ENCODE measurements at regions not wholly inside any gene's neighbourhood (a gene's known extent, or its start where the extent isn't known, plus 50 kb on each side); places are given as distances from the start of the nearest gene placed in this dataset.

DNA sequence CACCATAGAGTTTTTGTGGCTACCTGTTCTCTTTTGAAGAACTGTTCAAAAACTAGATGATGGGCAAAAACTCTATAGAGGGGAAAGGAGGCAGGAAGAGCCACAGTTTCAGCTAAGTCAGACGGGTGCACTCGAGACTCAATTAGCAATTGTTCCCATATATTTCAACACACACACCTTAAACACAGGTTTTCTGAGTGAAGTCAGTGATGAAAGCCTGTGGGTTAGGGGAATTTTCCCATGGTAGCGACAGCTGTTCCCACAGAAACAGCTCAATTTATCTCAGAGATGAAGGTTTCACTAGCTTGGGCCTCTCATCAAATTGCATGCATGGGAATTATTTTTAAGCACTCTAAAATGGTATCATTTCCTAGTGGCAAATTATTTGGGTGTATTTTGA is 143.4 kb downstream of the ZIC5 start:
- H3K36me3 ChIP-seq, result no peaks in the 10 kb centered on the region
- no peaks in the 10 kb centered on the region for H3K4me1 ChIP-seq
- H3K9me3 ChIP-seq, result no peaks in the 10 kb centered on the region
- H3K27me3 ChIP-seq, result no peaks in the 10 kb centered on the region
- no peak overlapping the region for H3K4me3 ChIP-seq
- H3K27ac ChIP-seq, result no peak overlapping the region
- TF ChIP-seq, protein P1, sequence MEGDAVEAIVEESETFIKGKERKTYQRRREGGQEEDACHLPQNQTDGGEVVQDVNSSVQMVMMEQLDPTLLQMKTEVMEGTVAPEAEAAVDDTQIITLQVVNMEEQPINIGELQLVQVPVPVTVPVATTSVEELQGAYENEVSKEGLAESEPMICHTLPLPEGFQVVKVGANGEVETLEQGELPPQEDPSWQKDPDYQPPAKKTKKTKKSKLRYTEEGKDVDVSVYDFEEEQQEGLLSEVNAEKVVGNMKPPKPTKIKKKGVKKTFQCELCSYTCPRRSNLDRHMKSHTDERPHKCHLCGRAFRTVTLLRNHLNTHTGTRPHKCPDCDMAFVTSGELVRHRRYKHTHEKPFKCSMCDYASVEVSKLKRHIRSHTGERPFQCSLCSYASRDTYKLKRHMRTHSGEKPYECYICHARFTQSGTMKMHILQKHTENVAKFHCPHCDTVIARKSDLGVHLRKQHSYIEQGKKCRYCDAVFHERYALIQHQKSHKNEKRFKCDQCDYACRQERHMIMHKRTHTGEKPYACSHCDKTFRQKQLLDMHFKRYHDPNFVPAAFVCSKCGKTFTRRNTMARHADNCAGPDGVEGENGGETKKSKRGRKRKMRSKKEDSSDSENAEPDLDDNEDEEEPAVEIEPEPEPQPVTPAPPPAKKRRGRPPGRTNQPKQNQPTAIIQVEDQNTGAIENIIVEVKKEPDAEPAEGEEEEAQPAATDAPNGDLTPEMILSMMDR (IDR thresholded peaks at IDR 0.05), result no peak
- TF ChIP-seq POLR2A (IDR thresholded peaks at IDR 0.05), result no peak
- DNase-seq, result no peak

DNA sequence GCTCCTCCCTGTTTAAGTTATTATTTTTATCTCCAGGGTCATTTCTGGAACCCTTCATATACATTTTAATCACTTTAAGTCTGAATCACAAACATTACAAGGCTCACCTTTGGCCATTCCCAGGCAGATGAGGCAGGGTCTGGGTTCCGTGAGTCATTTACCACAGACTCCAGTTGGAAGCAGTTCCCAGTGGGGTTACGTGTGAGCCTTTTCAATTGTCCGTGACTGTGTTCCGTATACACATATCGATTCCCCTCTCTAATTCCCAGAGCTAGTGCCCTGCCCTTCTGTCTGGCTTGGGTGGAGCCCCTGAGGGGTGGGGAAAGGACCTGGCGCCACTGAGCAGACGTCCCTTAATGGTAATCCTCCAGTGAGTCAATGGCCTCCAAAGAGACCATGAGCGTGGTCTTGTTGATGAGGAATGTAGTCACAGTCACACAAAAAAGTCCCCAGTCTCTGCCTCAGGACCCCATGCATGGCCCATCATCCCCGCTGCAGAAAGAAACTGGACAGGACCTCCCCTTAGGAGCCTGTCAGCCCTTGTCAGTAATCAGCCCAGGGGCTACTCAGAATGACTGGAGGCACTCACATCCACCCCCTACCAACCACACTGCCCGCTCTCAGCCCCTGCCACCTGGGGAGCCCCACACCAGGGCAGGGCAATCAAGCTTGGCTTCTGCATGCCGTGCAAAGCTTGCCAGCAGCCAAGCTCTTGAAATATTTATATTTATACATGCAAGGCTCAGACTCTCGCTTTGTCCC is 144.4 kb downstream of the ZIC5 start:
- no peak overlapping the region for H3K4me3 ChIP-seq
- H3K27ac ChIP-seq, result no peak overlapping the region
- H3K36me3 ChIP-seq, result no peaks in the 10 kb centered on the region
- no peak for DNase-seq
- no peaks in the 10 kb centered on the region for H3K9me3 ChIP-seq
- TF ChIP-seq POLR2A (IDR thresholded peaks at IDR 0.05), result no peak
- TF ChIP-seq, protein P1 (IDR thresholded peaks at IDR 0.05), result no peak
- H3K27me3 ChIP-seq, result no peaks in the 10 kb centered on the region
- no peaks in the 10 kb centered on the region for H3K4me1 ChIP-seq

DNA sequence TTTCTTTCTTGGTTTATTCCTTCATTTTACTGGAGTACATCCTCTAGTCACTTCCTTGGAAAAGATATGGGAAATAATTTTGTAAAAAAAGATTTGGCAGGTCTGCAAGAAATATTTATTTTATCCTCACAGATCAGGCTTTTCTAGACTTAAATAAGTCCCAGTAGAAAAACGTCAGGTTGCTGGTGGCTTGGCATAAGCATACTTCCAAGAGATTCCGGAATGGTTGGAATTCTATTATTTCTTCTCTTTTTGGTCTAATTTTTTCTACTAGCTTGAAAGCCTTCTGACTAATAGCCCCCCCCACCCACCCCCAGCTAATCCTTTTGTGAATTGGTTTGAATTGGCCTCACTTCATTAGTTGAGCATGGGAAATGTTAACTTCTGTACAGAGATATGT is 147.6 kb downstream of the ZIC5 start:
- no peaks in the 10 kb centered on the region for H3K4me1 ChIP-seq
- TF ChIP-seq, protein P1 (IDR thresholded peaks at IDR 0.05), result no peak
- TF ChIP-seq POLR2A (IDR thresholded peaks at IDR 0.05), result no peak
- H3K36me3 ChIP-seq, result no peaks in the 10 kb centered on the region
- no peak overlapping the region for H3K4me3 ChIP-seq
- no peaks in the 10 kb centered on the region for H3K27me3 ChIP-seq
- no peak overlapping the region for H3K27ac ChIP-seq
- no peak for DNase-seq
- no peaks in the 10 kb centered on the region for H3K9me3 ChIP-seq

DNA sequence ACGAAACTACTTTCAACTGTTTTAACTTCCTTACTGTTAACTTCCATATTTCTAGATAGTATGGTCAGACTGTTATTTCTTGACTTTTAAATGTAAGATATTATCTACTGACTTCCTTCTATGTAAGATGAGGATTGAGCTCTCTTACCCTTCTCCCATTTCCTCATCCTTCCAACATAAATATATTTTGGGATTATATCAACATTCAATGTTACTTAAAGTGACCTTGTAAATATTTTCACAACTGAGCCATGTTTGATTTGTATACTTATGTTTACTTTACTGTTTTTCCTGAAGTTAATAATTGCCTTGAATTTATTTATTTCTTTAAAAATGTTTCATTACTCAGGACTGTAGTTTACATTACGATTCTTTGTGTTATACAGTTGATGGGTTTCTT is 148.7 kb downstream of the ZIC5 start:
- no peak overlapping the region for H3K4me3 ChIP-seq
- no peak for DNase-seq
- no peak for TF ChIP-seq POLR2A (IDR thresholded peaks at IDR 0.05)
- TF ChIP-seq, protein P1 (IDR thresholded peaks at IDR 0.05), result no peak

DNA sequence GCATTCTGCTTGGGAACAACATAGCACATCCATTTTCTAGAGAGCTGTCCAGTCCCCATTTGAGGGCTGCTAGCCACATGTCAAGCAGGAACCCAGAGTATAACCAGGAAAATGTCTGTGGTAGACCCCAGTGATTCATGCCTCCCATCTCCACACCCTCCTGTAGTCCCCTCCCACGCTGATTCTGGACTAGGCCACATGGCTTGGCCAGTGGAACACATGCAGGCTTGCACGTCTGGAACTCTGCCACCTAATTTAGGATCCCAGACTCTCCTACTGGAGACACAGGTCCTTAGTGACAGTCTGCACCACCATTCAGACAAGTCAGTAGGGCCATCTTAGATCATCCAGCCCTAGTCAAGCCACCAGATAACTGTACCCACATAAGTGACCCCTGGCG is 149.8 kb downstream of the ZIC5 start:
- DNase-seq, result no peak
- TF ChIP-seq, protein P1 (IDR thresholded peaks at IDR 0.05), result no peak
- no peak for TF ChIP-seq POLR2A (IDR thresholded peaks at IDR 0.05)
- Histone ChIP-seq H3K4me1 (no peaks in the 10 kb centered on the region), H3K9me3 (no peaks in the 10 kb centered on the region), H3K4me3 (no peak overlapping the region), H3K27me3 (no peaks in the 10 kb centered on the region), H3K36me3 (no peaks in the 10 kb centered on the region), H3K27ac (no peak overlapping the region)

More for the DNA sequence above, 148.7 kb downstream of the ZIC5 start:
- no peaks in the 10 kb centered on the region for H3K9me3 ChIP-seq
- H3K36me3 ChIP-seq, result no peaks in the 10 kb centered on the region
- H3K4me1 ChIP-seq, result no peaks in the 10 kb centered on the region
- no peak overlapping the region for H3K27ac ChIP-seq
- H3K27me3 ChIP-seq, result no peaks in the 10 kb centered on the region

All from Peyer's patch (tissue), 4 donors.